ENCODE measurements at regions not wholly inside any gene's neighbourhood (a gene's known extent, or its start where the extent isn't known, plus 50 kb on each side); places are given as distances from the start of the nearest gene placed in this dataset.

- no peak for DNase-seq (ENCODE audit: low read depth in 2 of 2, low spot score in 1 of 2)
Observed at GRCh38 chrX:40318801-40319200, 221.0 kb upstream of the BCOR start.

GRCh38 chrX:40318076-40318475 lies 220.3 kb upstream of the BCOR start:
- no peak for DNase-seq (ENCODE audit: low read depth in 2 of 2, low spot score in 1 of 2)

- no peak for DNase-seq (ENCODE audit: low read depth in 2 of 2, low spot score in 1 of 2)
Observed at GRCh38 chrX:40316502-40316901, 218.7 kb upstream of the BCOR start.

GRCh38 chrX:40314070-40314469 lies 216.3 kb upstream of the BCOR start:
- no peak for DNase-seq (ENCODE audit: low read depth in 2 of 2, low spot score in 1 of 2)

GRCh38 chrX:40313269-40313668 lies 215.5 kb upstream of the BCOR start:
- no peak for DNase-seq (ENCODE audit: low read depth in 2 of 2, low spot score in 1 of 2)

GRCh38 chrX:40310447-40310846 lies 212.7 kb upstream of the BCOR start:
- DNase-seq (ENCODE audit: low read depth in 2 of 2, low spot score in 1 of 2) = no peak

- DNase-seq (ENCODE audit: low read depth in 2 of 2, low spot score in 1 of 2) = no peak
Observed at GRCh38 chrX:40310016-40310415, 212.3 kb upstream of the BCOR start.

GRCh38 chrX:40307871-40308270 lies 210.1 kb upstream of the BCOR start:
- no peak for DNase-seq (ENCODE audit: low read depth in 2 of 2, low spot score in 1 of 2)

GRCh38 chrX:40304115-40304514 lies 206.4 kb upstream of the BCOR start:
- DNase-seq (ENCODE audit: low read depth in 2 of 2, low spot score in 1 of 2) = no peak

GRCh38 chrX:40303256-40304077 lies 205.7 kb upstream of the BCOR start:
- DNase-seq (ENCODE audit: low read depth in 2 of 2, low spot score in 1 of 2) = no peak

- DNase-seq (ENCODE audit: low read depth in 2 of 2, low spot score in 1 of 2) = no peak
Observed at GRCh38 chrX:40300286-40300890, 202.6 kb upstream of the BCOR start.

- DNase-seq (ENCODE audit: low read depth in 2 of 2, low spot score in 1 of 2) = no peak
Observed at GRCh38 chrX:40299641-40300046, 201.9 kb upstream of the BCOR start.

GRCh38 chrX:40298572-40299479 lies 201.1 kb upstream of the BCOR start:
- no peak for DNase-seq (ENCODE audit: low read depth in 2 of 2, low spot score in 1 of 2)

- DNase-seq (ENCODE audit: low read depth in 2 of 2, low spot score in 1 of 2) = no peak
Observed at GRCh38 chrX:40298069-40298468, 200.3 kb upstream of the BCOR start.

GRCh38 chrX:40291553-40291952 lies 193.8 kb upstream of the BCOR start:
- DNase-seq (ENCODE audit: low read depth in 2 of 2, low spot score in 1 of 2) = no peak

GRCh38 chrX:40290517-40290916 lies 192.8 kb upstream of the BCOR start:
- DNase-seq (ENCODE audit: low read depth in 2 of 2, low spot score in 1 of 2) = no peak

GRCh38 chrX:40285876-40286275 lies 188.1 kb upstream of the BCOR start:
- DNase-seq (ENCODE audit: low read depth in 2 of 2, low spot score in 1 of 2) = no peak

GRCh38 chrX:40284852-40285251 lies 187.1 kb upstream of the BCOR start:
- DNase-seq (ENCODE audit: low read depth in 2 of 2, low spot score in 1 of 2) = no peak

GRCh38 chrX:40283981-40284380 lies 186.2 kb upstream of the BCOR start:
- DNase-seq (ENCODE audit: low read depth in 2 of 2, low spot score in 1 of 2) = no peak

- no peak for DNase-seq (ENCODE audit: low read depth in 2 of 2, low spot score in 1 of 2)
Observed at GRCh38 chrX:40282946-40283660, 185.3 kb upstream of the BCOR start.

- DNase-seq (ENCODE audit: low read depth in 2 of 2, low spot score in 1 of 2) = no peak
Observed at GRCh38 chrX:40282348-40282747, 184.6 kb upstream of the BCOR start.

All from stimulated activated CD8-positive, alpha-beta memory T cell treated with anti-CD3 and anti-CD28 coated beads, Interleukin-4, amount 100 ng/mL, for 1 hour (primary cell).